Psoas muscle (tissue), 7 donors: ENCODE measurements at regions not wholly inside any gene's neighbourhood (a gene's known extent, or its start where the extent isn't known, plus 50 kb on each side); places are given as distances from the start of the nearest gene placed in this dataset.

Experiments
- ATAC-seq, 4 donors: fragments of 200-7000 bp; cut with Tn5 transposase; one replicate each; pipeline ENCODE4 v1.9.1; 2020; ENCODE audit warnings: moderate library complexity in 3 of 4, mild to moderate bottlenecking in 2 of 4
- DNase-seq, 2 donors: peaks; one replicate each; pipeline ENCODE4 v3.0.0-alpha.2; 2020
- H3K27ac ChIP-seq: fragments of 200-600 bp; one replicate; pipeline ENCODE4 v1.8.0; 2022
- H3K27me3 ChIP-seq, 3 donors: fragments of 200-600 bp in 1 of 3; one replicate each; pipeline versions ENCODE4 v1.6.1 to v1.8.0; 2013 to 2022; ENCODE audit warnings: low read length in 2 of 3, mild to moderate bottlenecking in 2 of 3, moderate library complexity in 1 of 3; ENCODE audit not compliant: insufficient read depth in 3 of 3
- H3K36me3 ChIP-seq, 2 donors: fragments of 200-600 bp in 1 of 2; one replicate each; pipeline versions ENCODE4 v1.6.1 to v1.8.0; 2013 to 2022; ENCODE audit warnings: low read depth in 1 of 2, mild to moderate bottlenecking in 1 of 2, moderate library complexity in 1 of 2; ENCODE audit not compliant: insufficient read depth in 1 of 2
- H3K4me1 ChIP-seq: fragments of 200-600 bp; one replicate; pipeline ENCODE4 v1.8.0; 2022
- H3K4me3 ChIP-seq: fragments of 200-600 bp; one replicate; pipeline ENCODE4 v1.8.0; 2022; ENCODE audit warnings: mild to moderate bottlenecking
- H3K9me3 ChIP-seq: fragments of 200-600 bp; one replicate; pipeline ENCODE4 v1.8.0; 2022
- CTCF ChIP-seq: fragments of 200-600 bp; IDR thresholded peaks from one replicate; pipeline ENCODE4 v1.8.0; 2022; ENCODE audit warnings: antibody characterized with exemption
- WGBS, 3 donors: extraction: QIAGEN DNeasy Blood & Tissue Kit; methylation state at CpG; one replicate each; pipeline versions ENCODE4 v1.1.6 to v1.1.7; 2013; 5-methylcytosine and 5-hydroxymethylcytosine counted together
- intact Hi-C, 2 donors: fragments of 100-400 bp; cut with DNase I; formaldehyde crosslinking; loops; one replicate each; pipeline versions ENCODE4 v1.11.0 to v1.14.2; 2022
- donor health status: healthy with polysubstance abuse.
- donor health status: DM: no; HTN: no; CAD: no; lungs with moderate emphysema.
- donor health status: Bipolar disorder and iron deficiency.
- donor health status: healthy.
- donor health status: DM: yes; HTN: yes; CAD: no.
- donor health status: DM: no; HTN: no; CAD: no.
- donor health status: DM: yes; HTN: yes; CAD: no.

- Histone ChIP-seq H3K27me3 (peaks cover 0 to 2% (median 0%) of the 10 kb centered on the region in 3 donors), H3K27ac (no peak overlapping the region), H3K4me1 (no peaks in the 10 kb centered on the region), H3K9me3 (no peaks in the 10 kb centered on the region), H3K36me3 (no peaks in the 10 kb centered on the region), H3K4me3 (no peak overlapping the region)
- intact Hi-C loops = loop anchor here in 1 of 2 donors (10.0 kb wide), 1 partner anchor 137 kb away; no protein-coding TSS in a partner anchor
- WGBS, 3 donors = 70 to 75% (median 74%) methylated on average over 1 of the region's 1 CpG
- DNase-seq (no peak), ATAC-seq (no peak)
- no peak for TF ChIP-seq CTCF
Observed at GRCh38 chr6:50657513-50657912, 55.8 kb upstream of the TFAP2D start.

- 49 to 65% (median 60%) methylated on average over 2 of the region's 2 CpGs for WGBS, 3 donors
- no peak for TF ChIP-seq CTCF
- no peak for DNase-seq
- H3K27ac ChIP-seq = no peak overlapping the region
- no peaks in the 10 kb centered on the region for H3K36me3 ChIP-seq
- intact Hi-C loops = loop anchor here in 1 of 2 donors (10.0 kb wide), 1 partner anchor 136 kb away; no protein-coding TSS in a partner anchor
- no peak overlapping the region for H3K4me3 ChIP-seq
- H3K27me3 ChIP-seq = no peaks in the 10 kb centered on the region
- no peak for ATAC-seq
- no peaks in the 10 kb centered on the region for H3K4me1 ChIP-seq
- H3K9me3 ChIP-seq = no peaks in the 10 kb centered on the region
Observed at GRCh38 chr6:50658561-50658960, 54.8 kb upstream of the TFAP2D start.

GRCh38 chr6:50661636-50662035, 51.7 kb upstream of the TFAP2D start:
- WGBS, 3 donors = 68 to 82% (median 74%) methylated on average over 1 of the region's 1 CpG
- Histone ChIP-seq H3K36me3 (no peaks in the 10 kb centered on the region), H3K4me3 (no peak overlapping the region), H3K27ac (no peak overlapping the region), H3K27me3 (no peaks in the 10 kb centered on the region), H3K4me1 (no peaks in the 10 kb centered on the region), H3K9me3 (no peaks in the 10 kb centered on the region)
- DNase-seq (no peak), ATAC-seq (no peak)
- TF ChIP-seq CTCF = no peak
- intact Hi-C loops = no loop called here
